GM21515 (cell line): ENCODE measurements at regions not wholly inside any gene's neighbourhood (a gene's known extent, or its start where the extent isn't known, plus 50 kb on each side); places are given as distances from the start of the nearest gene placed in this dataset.

Experiments used
- ATAC-seq: cut with Tn5 transposase; IDR thresholded peaks from one replicate; pipeline ENCODE4 v1.9.1; 2021; ENCODE audit not compliant: unreplicated experiment

GRCh38 chr16:65666132-65666941 lies 544.5 kb upstream of the CDH11 start:
- no peak for ATAC-seq

GRCh38 chr16:65665586-65665985 lies 543.7 kb upstream of the CDH11 start:
- no peak for ATAC-seq

DNA sequence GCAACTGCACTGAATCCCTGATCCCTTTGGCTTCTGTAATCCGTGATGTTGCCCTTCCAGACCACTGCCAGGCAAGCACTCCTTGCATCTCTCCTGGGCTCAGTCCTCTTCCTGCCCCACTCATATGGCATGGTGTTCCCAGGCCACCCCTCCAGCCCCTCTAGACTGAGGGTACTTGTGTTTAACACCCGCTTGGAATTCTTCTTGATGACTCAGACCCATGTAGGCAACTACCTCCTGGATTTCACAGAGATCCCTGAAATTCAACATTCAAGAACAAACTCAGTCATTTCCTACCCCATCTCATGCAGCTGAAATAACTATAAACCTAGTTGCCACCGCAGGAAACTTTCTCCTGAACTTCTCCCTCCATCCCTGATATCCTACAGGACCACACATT lies 541.9 kb upstream of the CDH11 start:
- ATAC-seq: no peak

GRCh38 chr16:65662256-65662655 lies 540.4 kb upstream of the CDH11 start:
- no peak for ATAC-seq

DNA sequence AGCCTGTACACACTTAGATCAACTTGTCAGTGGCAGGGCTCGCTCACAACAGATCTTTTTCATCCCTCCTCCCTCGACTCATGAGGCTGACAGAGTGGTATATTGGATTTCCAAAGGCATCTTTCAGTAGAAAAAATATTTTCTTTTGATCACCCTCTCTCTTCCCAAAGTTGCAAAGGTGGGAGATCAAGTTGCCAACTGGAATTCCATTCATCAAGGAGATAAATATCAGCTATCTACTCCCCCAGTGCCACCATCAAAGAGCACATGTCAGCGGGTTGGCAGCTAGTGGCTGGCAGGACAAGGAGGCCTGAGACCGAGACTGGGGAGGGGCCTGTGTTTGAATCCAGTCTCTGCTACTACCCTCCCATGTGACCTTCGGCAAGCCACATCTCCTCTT lies 539.7 kb upstream of the CDH11 start:
- no peak for ATAC-seq

DNA sequence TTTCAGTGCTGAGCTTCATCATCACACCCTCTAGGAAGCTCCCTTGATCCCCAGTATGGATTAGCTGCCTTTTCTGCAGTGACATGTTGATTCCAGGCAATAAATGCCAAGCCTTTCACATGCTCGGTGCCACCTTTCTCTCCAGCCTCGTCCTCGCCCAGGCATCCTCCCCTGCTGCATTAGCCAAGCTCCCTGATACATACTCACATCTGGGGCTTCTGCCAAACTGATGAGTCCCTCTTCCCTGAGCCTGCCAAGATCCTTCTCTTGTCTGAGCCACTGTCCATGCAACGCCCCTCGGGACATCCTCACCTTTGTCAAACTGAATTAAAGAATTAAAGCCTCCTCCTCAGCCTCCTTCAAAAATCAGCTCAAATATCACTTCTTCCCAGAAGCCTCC lies 538.5 kb upstream of the CDH11 start:
- no peak for ATAC-seq

DNA sequence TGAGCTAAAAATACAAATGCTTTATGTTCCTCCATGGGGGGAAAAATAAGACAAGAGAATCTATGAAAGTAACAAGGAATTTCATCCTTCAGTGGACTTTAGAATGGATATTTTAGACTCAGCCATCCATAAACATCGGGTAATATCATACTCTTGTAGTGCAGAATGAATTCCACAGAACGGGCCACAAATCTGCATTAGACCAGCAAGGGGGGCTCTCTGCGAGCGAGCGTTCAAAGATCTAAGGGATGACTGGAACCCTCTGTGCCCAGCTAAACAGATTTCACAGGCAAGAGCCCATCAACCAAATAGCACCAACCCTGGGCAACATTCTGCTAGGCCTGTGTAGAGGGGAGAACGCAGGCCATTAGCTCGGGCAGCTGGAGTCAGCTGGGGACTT lies 537.9 kb upstream of the CDH11 start:
- no peak for ATAC-seq

GRCh38 chr16:65658787-65659220 lies 536.9 kb upstream of the CDH11 start:
- ATAC-seq: no peak

- ATAC-seq: no peak
These were observed 536.5 kb upstream of the CDH11 start for GRCh38 chr16:65658349-65658748.

- ATAC-seq: no peak
These were observed 535.7 kb upstream of the CDH11 start for GRCh38 chr16:65657556-65657955.

- no peak for ATAC-seq
These were observed 535.2 kb upstream of the CDH11 start for GRCh38 chr16:65657071-65657494.

DNA sequence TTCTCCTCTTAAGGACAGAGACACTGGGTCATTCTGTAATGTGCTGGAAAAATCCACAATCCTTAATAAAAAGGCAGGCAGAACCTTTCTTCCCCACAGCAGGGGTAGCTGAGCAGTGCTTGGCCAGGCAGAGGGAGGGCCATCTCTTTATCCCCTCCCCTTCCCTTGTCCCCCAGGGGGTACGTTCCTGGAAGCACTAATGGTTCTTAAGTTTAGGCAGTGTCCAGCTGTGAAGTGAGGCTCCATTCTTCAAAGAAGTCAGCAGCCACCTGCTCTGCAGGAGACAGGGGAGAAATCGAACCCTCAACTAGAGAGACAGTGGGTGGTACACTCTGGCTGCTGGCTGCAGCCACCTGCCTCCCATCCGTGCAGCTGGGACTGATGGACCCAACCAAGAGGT lies 533.9 kb upstream of the CDH11 start:
- no peak for ATAC-seq

DNA sequence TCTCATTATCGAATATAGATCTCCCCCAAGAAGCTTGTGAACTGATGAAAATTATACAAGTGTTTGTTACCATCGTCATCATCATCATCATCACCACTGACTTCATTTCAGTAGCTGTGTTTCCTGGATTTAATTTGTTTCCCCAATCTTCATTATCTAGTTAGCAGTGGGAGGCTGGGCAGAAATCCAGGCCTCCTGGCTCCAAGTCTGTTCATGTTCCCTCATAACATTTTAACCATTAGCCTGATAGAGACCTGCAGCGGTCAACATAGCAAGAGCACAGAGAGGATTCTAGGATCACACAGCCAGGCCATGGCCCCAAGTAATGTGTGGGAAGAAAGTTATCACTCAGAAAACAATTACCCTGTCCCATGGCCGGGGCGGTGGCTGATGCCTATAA lies 526.2 kb upstream of the CDH11 start:
- no peak for ATAC-seq

GRCh38 chr16:65644821-65645220 lies 523.0 kb upstream of the CDH11 start:
- no peak for ATAC-seq

DNA sequence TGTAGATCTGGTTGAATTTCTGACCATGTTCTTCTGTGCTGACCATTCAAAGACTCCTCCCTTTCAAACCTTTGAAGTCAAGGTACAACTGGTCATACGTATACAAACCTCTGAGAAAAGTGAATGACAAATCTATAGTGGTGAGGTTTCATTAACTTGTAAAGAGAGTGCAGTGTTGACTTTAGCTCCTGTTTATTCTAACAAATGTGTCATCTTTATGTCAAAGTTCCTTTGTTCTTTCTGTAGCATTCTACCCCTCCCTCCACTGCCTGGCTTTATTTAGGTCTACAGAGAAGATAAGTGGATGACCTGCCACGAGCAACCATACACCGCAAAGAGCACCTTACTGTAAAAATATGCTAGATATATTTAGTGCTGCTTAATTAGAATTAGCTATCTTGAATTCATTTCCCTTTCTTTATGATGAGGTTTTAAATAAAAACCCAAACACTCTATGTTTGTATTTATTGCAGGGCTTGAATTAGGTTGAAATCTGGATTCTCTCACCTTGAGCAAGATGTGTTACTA lies 520.0 kb upstream of the CDH11 start:
- no peak for ATAC-seq

- ATAC-seq: no peak
These were observed 519.3 kb upstream of the CDH11 start for GRCh38 chr16:65641049-65641761.

DNA sequence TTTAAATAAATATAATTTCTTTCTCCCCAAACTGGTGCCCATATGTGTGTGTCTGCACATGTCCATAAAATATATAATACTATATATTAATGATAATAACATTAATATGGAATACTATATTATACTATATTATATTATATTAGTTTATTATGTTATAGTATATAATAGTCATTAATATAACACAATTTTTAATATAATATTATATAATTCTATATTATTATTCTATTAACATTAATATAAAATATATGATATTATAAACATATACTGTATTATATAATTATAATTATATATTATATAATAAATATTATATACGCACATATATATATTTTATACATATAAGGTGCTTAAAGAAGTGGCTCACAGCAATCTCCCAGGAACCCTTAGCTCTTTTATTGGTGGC lies 513.0 kb upstream of the CDH11 start:
- ATAC-seq: no peak

DNA sequence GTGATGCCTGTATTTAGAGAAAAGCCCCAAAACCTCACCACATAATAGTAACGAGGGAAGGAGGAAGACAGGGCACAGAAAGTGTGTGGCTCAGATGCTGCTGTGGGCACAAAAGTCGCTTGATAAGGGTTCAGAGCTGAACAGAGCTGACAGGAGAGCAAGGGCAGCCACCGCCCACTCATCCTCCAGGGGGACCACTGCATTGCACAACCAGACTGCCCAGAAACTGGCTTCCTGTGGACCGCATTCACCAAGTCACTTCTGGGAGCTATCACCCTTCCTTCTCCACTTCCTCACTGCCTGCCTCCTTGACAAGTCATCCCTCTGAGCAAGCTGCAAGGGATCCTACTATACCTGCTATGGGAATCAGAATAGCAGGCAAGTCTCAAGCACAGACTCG lies 512.4 kb upstream of the CDH11 start:
- ATAC-seq: no peak

- ATAC-seq: no peak
These were observed 502.8 kb upstream of the CDH11 start for GRCh38 chr16:65624666-65625065.

- no peak for ATAC-seq
These were observed 502.4 kb upstream of the CDH11 start for GRCh38 chr16:65624229-65624628.

DNA sequence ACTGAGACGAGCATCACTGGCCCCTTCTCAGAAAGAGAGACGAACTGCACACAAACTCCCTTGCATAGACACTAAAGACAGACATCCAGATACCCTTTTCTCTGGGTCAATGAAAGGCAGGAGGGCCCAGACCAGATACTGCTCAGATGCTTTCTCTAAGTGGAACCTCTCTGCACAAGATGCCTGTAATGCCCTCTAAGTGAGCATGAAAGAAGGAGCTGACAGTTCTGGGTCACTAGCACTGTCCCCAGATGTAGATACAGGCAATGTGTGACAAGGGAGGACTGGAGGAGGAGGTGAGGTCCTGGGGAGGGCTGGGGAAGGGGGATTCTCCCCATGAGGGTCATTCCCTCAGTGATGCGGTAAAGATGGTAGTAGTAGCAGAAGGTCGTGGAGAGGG lies 501.0 kb upstream of the CDH11 start:
- ATAC-seq: no peak

- no peak for ATAC-seq
These were observed 500.3 kb upstream of the CDH11 start for GRCh38 chr16:65622151-65622550.
